ENCODE measurements at regions not wholly inside any gene's neighbourhood (a gene's known extent, or its start where the extent isn't known, plus 50 kb on each side); places are given as distances from the start of the nearest gene placed in this dataset.
A peak's percentile ranks its signal among the peaks of the same experiment; 100 is the strongest.
"Not testable (repeated sequence)": the region's sequence is repeated elsewhere in the genome, so short reads cannot be mapped to it uniquely, and the experiment has no call there.

DNA sequence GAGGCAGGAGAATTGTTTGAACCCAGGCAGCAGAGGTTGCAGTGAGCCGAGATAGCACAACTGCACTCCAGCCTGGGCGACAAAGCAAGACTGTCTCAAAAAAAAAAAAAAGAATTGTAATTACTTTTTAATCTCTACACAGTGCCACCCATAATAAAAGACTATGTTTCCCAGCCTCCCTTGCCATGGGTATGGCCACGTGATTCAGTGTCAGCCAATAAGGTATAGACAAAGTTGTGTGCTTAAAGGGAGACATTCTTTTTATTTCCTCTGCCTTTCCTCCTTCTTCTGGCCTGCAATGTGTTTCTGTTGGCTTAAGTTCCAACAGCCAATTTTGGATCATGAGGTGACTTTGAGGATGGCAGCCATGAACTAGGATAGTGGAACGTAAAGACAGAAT, 406.9 kb downstream of the LNPK start (continued):
- no peak for TF ChIP-seq SIX5 (IDR thresholded peaks at IDR 0.05; ENCODE audit: low read depth, low read length)
- no peak for TF ChIP-seq SIN3A (conservative IDR thresholded peaks at IDR 0.05 in 1 of 2, IDR thresholded peaks at IDR 0.05 in 1 of 2; ENCODE audit: low read depth in 1 of 2, low read length in 2 of 2)
- no peak for TF ChIP-seq SP2 (IDR thresholded peaks at IDR 0.05; ENCODE audit: low read length)
- TF ChIP-seq BCL11A (IDR thresholded peaks at IDR 0.05; ENCODE audit: low read depth in 2 of 2, low read length in 2 of 2): no peak

DNA sequence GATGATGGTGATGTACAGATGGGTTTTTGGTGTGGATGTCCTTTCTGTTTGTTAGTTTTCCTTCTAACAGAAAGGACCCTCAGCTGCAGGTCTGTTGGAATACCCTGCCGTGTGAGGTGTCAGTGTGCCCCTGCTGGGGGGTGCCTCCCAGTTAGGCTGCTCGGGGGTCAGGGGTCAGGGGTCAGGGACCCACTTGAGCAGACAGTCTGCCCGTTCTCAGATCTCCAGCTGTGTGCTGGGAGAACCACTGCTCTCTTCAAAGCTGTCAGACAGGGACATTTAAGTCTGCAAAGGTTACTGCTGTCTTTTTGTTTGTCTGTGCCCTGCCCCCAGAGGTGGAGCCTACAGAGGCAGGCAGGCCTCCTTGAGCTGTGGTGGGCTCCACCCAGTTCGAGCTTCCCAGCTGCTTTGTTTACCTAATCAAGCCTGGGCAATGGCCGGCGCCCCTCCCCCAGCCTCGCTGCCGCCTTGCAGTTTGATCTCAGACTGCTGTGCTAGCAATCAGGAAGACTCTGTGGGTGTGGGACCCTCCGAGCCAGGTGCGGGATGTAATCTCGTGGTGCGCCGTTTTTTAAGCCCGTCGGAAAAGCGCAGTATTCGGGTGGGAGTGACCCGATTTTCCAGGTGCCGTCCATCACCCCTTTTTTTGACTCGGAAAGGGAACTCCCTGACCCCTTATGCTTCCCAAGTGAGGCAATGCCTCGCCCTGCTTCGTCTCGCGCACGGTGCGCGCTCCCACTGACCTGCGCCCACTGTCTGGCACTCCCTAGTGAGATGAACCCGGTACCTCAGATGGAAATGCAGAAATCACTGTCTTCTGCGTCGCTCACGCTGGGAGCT, 408.2 kb downstream of the LNPK start:
- H3K9me3 ChIP-seq (ENCODE audit: insufficient read depth in 2 of 2, low read depth in 1 of 2, low read length in 1 of 2); H3K23ac ChIP-seq (ENCODE audit: insufficient read length); H3K18ac ChIP-seq (ENCODE audit: extremely low read depth, low read length); H3K27me3 ChIP-seq (replicated peaks in 1 of 4; ENCODE audit: control insufficient read depth in 3 of 4, extremely low read depth in 1 of 4, insufficient read depth in 3 of 4, low read length in 3 of 4); H3K79me2 ChIP-seq (ENCODE audit: control insufficient read depth in 1 of 2, insufficient read depth in 2 of 2, low read length in 2 of 2); FAIRE-seq; H4K20me1 ChIP-seq (replicated peaks in 1 of 2; ENCODE audit: control insufficient read depth in 1 of 2, insufficient read depth in 2 of 2, low read length in 2 of 2); H2BK15ac ChIP-seq (ENCODE audit: low read length); H3K23me2 ChIP-seq (ENCODE audit: low read depth, low read length); H3K56ac ChIP-seq (replicated peaks; ENCODE audit: insufficient read length, low read depth, low read length); H2BK20ac ChIP-seq (ENCODE audit: low read length); H3K79me1 ChIP-seq (ENCODE audit: low read depth, low read length); H3K36me3 ChIP-seq (ENCODE audit: control insufficient read depth in 2 of 4, insufficient read depth in 4 of 4, low read length in 3 of 4); H2AFZ ChIP-seq (ENCODE audit: low read length); H3K4me1 ChIP-seq (replicated peaks in 1 of 4; ENCODE audit: control insufficient read depth in 3 of 4, insufficient read depth in 4 of 4, low read length in 3 of 4); H2BK5ac ChIP-seq (ENCODE audit: low read depth, low read length); H3K9ac ChIP-seq (replicated peaks in 1 of 4; ENCODE audit: extremely low read depth in 1 of 4, low read depth in 3 of 4, low read length in 3 of 4); H2BK12ac ChIP-seq (ENCODE audit: low read depth, low read length); H2AK5ac ChIP-seq (ENCODE audit: low read depth, low read length); H3K14ac ChIP-seq (ENCODE audit: insufficient read length); H4K91ac ChIP-seq (replicated peaks; ENCODE audit: insufficient read length, low read length); H3K4ac ChIP-seq (replicated peaks; ENCODE audit: insufficient read length, low read depth, low read length); H2BK120ac ChIP-seq (replicated peaks; ENCODE audit: low read depth, low read length): not testable (repeated sequence)
- 84% methylated on average over 29 of the region's 32 CpGs; no CpG with 5 or more reads in 1 of the 2 experiments for WGBS, 2 experiments (ENCODE audit: extremely low coverage in 1 of 2, insufficient coverage in 1 of 2, insufficient read length in 1 of 2, insufficient replicate concordance in 2 of 2, low coverage in 1 of 2, low lambda C conversion rate in 2 of 2, missing lambda C conversion rate in 1 of 2)
- H3K4me2 ChIP-seq (ENCODE audit: insufficient read depth in 1 of 2, low read depth in 2 of 2, low read length in 2 of 2): peak overlapping the region in 1 of 2 experiments; percentile 62; a peak in 2 of 4 replicates
- H3K4me3 ChIP-seq (ENCODE audit: extremely low read depth in 1 of 4, insufficient read depth in 2 of 4, low read depth in 3 of 4, low read length in 4 of 4): peak overlapping the region in 2 of 4 experiments; percentile 48 to 57; a peak in 4 of 8 replicates
- ChIA-PET POLR2A (ENCODE audit: partially characterized antibody) (interaction anchor here (0.8 to 1.2 kb wide), 2 partner anchors 8 to 12 kb away, joined by 3 read pairs; no protein-coding TSS in a partner anchor), CTCF (ENCODE audit: partially characterized antibody) (interaction anchor here (1.0 kb wide), 1 partner anchor 13 kb away, joined by 3 read pairs; no protein-coding TSS in a partner anchor)
- H4K5ac ChIP-seq (ENCODE audit: insufficient read length, low read depth, low read length): peak overlapping the region; percentile 60
- DNase-seq (ENCODE audit: low read depth in 1 of 2, low spot score in 2 of 2): peak in 1 of 2 experiments; percentile 59
- 0 out of 2 replicates have a peak overlapping the region, but pooled peaks have one; percentile 45 for H3K27ac ChIP-seq (ENCODE audit: low read depth, low read length)
- peak overlapping the region; percentile 85; the same call in 1 of the 2 replicates for H4K8ac ChIP-seq (ENCODE audit: extremely low read depth, insufficient read depth, low read length)

Data from H1 (cell line).